HG02840 (cell line): ENCODE measurements at regions not wholly inside any gene's neighbourhood (a gene's known extent, or its start where the extent isn't known, plus 50 kb on each side); places are given as distances from the start of the nearest gene placed in this dataset.
"Not testable (repeated sequence)": the region's sequence is repeated elsewhere in the genome, so short reads cannot be mapped to it uniquely, and the experiment has no call there.

Source experiments
- ATAC-seq: cut with Tn5 transposase; IDR thresholded peaks from one replicate; pipeline ENCODE4 v1.9.1; 2021; ENCODE audit warnings: mild to moderate bottlenecking, moderate library complexity, moderate number of reproducible peaks; ENCODE audit not compliant: unreplicated experiment, low FRiP score

GRCh38 chr1:245102149-245102548 is 52.6 kb upstream of the KIF26B start:
- ATAC-seq = not testable (repeated sequence)

GRCh38 chr1:245099401-245099800 is 55.4 kb upstream of the KIF26B start:
- ATAC-seq = no peak

GRCh38 chr1:245098924-245099323 is 55.9 kb upstream of the KIF26B start:
- no peak for ATAC-seq

- ATAC-seq = no peak
These were observed 58.3 kb upstream of the KIF26B start for GRCh38 chr1:245096311-245097066.

GRCh38 chr1:245095903-245096302 is 58.9 kb upstream of the KIF26B start:
- no peak for ATAC-seq

- ATAC-seq = no peak
These were observed 59.8 kb upstream of the KIF26B start for GRCh38 chr1:245094954-245095353.

GRCh38 chr1:245094092-245094491 is 60.7 kb upstream of the KIF26B start:
- no peak for ATAC-seq

- no peak for ATAC-seq
These were observed 62.2 kb upstream of the KIF26B start for GRCh38 chr1:245092638-245092976.

GRCh38 chr1:245091818-245092637 is 62.8 kb upstream of the KIF26B start:
- ATAC-seq = no peak

GRCh38 chr1:245091171-245091621 is 63.6 kb upstream of the KIF26B start:
- no peak for ATAC-seq

GRCh38 chr1:245090491-245091090 is 64.2 kb upstream of the KIF26B start:
- no peak for ATAC-seq

- ATAC-seq = no peak
These were observed 67.1 kb upstream of the KIF26B start for GRCh38 chr1:245087723-245088122.

- ATAC-seq = no peak
These were observed 68.3 kb upstream of the KIF26B start for GRCh38 chr1:245086389-245086969.

- ATAC-seq = no peak
These were observed 69.2 kb upstream of the KIF26B start for GRCh38 chr1:245085508-245086095.

GRCh38 chr1:245084551-245084950 is 70.2 kb upstream of the KIF26B start:
- no peak for ATAC-seq

GRCh38 chr1:245079021-245079609 is 75.7 kb upstream of the KIF26B start:
- no peak for ATAC-seq

- no peak for ATAC-seq
These were observed 79.9 kb upstream of the KIF26B start for GRCh38 chr1:245074898-245075297.

GRCh38 chr1:245074232-245074747 is 80.5 kb upstream of the KIF26B start:
- no peak for ATAC-seq

GRCh38 chr1:245070836-245071615 is 83.8 kb upstream of the KIF26B start:
- no peak for ATAC-seq
